Common myeloid progenitor, CD34-positive (primary cell): ENCODE measurements at regions not wholly inside any gene's neighbourhood (a gene's known extent, or its start where the extent isn't known, plus 50 kb on each side); places are given as distances from the start of the nearest gene placed in this dataset.

Experiments
- CTCF ChIA-PET: fragments of 350-600 bp; sonication (Branson Sonifier 250); formaldehyde crosslinking; loops from one replicate; lab custom pipeline; 2021; ENCODE audit warnings: antibody characterized with exemption; lab: Charles Lee
- POLR2A ChIA-PET: fragments of 350-600 bp; sonication (Branson Sonifier 250); formaldehyde crosslinking; loops from one replicate; lab custom pipeline; 2021; ENCODE audit warnings: antibody characterized with exemption; lab: Charles Lee
- DNase-seq, 3 donors: peaks; one replicate each; pipeline versions ENCODE4 v3.0.0 to v3.0.0-alpha.2; 2013
- H3K27ac ChIP-seq, 2 experiments: 1 replicate in 1 of 2; 2 replicates in 1 of 2; pipeline ENCODE4 v1.7.0; 2013; ENCODE audit warnings: inconsistent platforms in 2 of 2, low read length in 2 of 2, mild to moderate bottlenecking in 2 of 2, low read depth in 1 of 2, moderate library complexity in 1 of 2; ENCODE audit not compliant: severe bottlenecking in 2 of 2, insufficient read depth in 1 of 2, poor library complexity in 1 of 2
- H3K27me3 ChIP-seq, 5 experiments: replicated peaks in 2 of 5; 1 replicate in 3 of 5; 2 replicates in 2 of 5; pipeline versions ENCODE4 v1.6.1 to v1.7.0; 2013; ENCODE audit warnings: low read length in 4 of 5, mild to moderate bottlenecking in 2 of 5, moderate library complexity in 2 of 5, inconsistent platforms in 1 of 5; ENCODE audit not compliant: insufficient read depth in 5 of 5, control insufficient read depth in 4 of 5
- H3K36me3 ChIP-seq, 4 experiments: 1 replicate in 2 of 4; 2 replicates in 2 of 4; pipeline versions ENCODE4 v1.6.1 to v1.7.0; 2013; ENCODE audit warnings: low read length in 3 of 4, control low read depth in 1 of 4, mild to moderate bottlenecking in 1 of 4; ENCODE audit not compliant: control insufficient read depth in 4 of 4, insufficient read depth in 4 of 4
- H3K4me1 ChIP-seq, 4 experiments: 1 replicate in 3 of 4; 2 replicates in 1 of 4; pipeline versions ENCODE4 v1.6.1 to v1.7.1; 2013; ENCODE audit warnings: low read length in 3 of 4, mild to moderate bottlenecking in 3 of 4, control low read depth in 1 of 4, inconsistent platforms in 1 of 4, moderate library complexity in 1 of 4; ENCODE audit not compliant: control insufficient read depth in 4 of 4, insufficient read depth in 4 of 4; ENCODE audit errors: control extremely low read depth in 1 of 4
- H3K4me3 ChIP-seq, 7 experiments: 1 replicate in 4 of 7; 2 replicates in 3 of 7; pipeline versions ENCODE4 v1.5.1 to v1.7.0; 2013; ENCODE audit warnings: mild to moderate bottlenecking in 7 of 7, low read length in 6 of 7, moderate library complexity in 6 of 7, inconsistent platforms in 2 of 7, low read depth in 2 of 7, control low read depth in 1 of 7; ENCODE audit not compliant: insufficient read depth in 4 of 7, control insufficient read depth in 1 of 7; ENCODE audit errors: extremely low read depth in 1 of 7
- H3K9me3 ChIP-seq, 5 experiments: 1 replicate in 4 of 5; 2 replicates in 1 of 5; pipeline versions ENCODE4 v1.6.1 to v1.7.1; 2013; ENCODE audit warnings: low read length in 4 of 5, mild to moderate bottlenecking in 2 of 5, inconsistent platforms in 1 of 5, low read depth in 1 of 5, moderate library complexity in 1 of 5; ENCODE audit not compliant: control insufficient read depth in 4 of 5, insufficient read depth in 2 of 5; ENCODE audit errors: control extremely low read depth in 1 of 5
- WGBS: methylation state at CpG from one replicate; pipeline ENCODE4 v1.1.5; 2013; ENCODE audit not compliant: insufficient coverage; 5-methylcytosine and 5-hydroxymethylcytosine counted together

- Histone ChIP-seq H3K36me3 (no peaks in the 10 kb centered on the region), H3K4me1 (no peaks in the 10 kb centered on the region), H3K4me3 (no peak overlapping the region), H3K27me3 (no peaks in the 10 kb centered on the region), H3K9me3 (no peaks in the 10 kb centered on the region), H3K27ac (no peak overlapping the region)
- CTCF ChIA-PET: no interaction called here
- POLR2A ChIA-PET: no interaction called here
- 93% methylated on average over 4 of the region's 6 CpGs for WGBS
- DNase-seq: no peak
Observed at GRCh38 chr1:216927633-216928032, 204.4 kb upstream of the ESRRG start.

DNA sequence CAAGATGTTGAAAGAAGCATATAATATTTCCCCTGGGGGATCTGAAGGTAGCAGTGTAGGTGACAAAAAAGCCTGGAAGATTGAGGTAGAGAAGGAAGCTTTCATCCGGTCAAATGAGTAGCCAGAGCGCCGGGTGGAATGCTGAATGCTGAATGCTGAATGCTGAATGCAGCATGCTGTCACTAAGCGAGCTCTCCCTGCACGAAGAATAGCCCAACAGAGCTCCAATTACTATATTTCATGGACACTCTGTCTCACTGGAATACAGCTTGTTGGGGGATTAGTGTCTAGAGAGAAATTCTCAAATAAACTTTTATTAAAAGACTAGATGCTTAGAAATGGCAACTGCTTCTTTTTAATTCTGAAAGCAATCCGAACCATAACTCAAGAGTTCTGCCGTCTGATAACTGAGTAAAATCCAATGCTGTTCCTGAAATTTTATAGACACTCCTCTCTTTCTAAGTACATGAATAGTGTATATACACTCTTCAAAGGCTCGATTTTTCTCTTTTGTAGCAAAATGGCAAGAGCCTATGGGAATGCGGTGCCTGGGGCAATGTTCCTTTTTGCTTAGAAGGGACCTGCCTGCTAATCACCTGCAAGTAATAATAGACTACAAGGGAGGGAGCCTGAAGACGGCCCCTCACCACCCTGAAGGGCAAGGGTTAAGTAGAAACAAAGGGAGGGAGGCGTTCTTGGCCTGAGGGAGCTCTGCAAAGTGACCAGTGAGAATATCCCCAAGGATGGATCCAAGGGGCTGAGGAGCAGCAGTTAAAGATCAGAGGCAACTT, 203.7 kb upstream of the ESRRG start:
- DNase-seq: no peak
- Histone ChIP-seq H3K4me1 (no peaks in the 10 kb centered on the region), H3K27me3 (no peaks in the 10 kb centered on the region), H3K4me3 (no peak overlapping the region), H3K9me3 (no peaks in the 10 kb centered on the region), H3K36me3 (no peaks in the 10 kb centered on the region), H3K27ac (no peak overlapping the region)
- 100% methylated on average over 4 of the region's 11 CpGs for WGBS
- ChIA-PET CTCF (no interaction called here), POLR2A (no interaction called here)

DNA sequence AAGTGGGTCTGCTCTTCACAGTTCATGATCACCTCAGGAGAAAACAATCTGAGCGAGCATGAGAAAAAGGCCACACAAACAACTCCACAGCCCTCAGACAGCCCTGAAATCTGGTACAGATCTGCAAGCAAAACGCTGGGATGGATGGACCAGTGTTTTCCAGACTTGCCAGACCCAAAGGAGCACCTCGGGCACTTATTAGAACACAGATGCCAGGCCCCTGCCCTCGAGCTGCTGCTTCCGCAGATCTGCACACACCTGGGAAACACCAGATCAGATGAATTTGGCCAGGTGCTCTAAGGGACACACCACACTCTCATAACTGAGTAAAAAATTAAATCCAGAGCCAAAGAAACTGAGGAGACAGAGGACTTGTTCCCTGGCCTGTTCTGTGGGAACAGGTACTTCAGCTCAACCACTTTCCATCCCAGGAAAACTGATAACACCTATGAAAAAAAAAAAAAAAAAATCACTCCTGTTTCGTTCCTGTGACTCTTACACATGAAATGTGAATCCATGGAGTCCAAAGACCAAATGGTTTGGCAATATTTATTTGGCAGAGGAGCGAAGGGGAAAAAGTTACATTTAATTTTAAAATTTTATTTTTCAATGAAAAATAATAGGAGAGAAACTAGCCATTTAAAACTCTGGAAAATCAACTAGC, 202.9 kb upstream of the ESRRG start:
- ChIA-PET CTCF (no interaction called here), POLR2A (no interaction called here)
- Histone ChIP-seq H3K4me1 (no peaks in the 10 kb centered on the region), H3K36me3 (no peaks in the 10 kb centered on the region), H3K27ac (no peak overlapping the region), H3K4me3 (no peak overlapping the region), H3K9me3 (no peaks in the 10 kb centered on the region), H3K27me3 (no peaks in the 10 kb centered on the region)
- 95% methylated on average over 5 of the region's 7 CpGs for WGBS
- no peak for DNase-seq

GRCh38 chr1:216924732-216925131, 201.5 kb upstream of the ESRRG start:
- no peaks in the 10 kb centered on the region for H3K9me3 ChIP-seq
- no peaks in the 10 kb centered on the region for H3K27me3 ChIP-seq
- ChIA-PET CTCF (no interaction called here), POLR2A (no interaction called here)
- no CpG with 5 or more reads among the region's 4 CpGs for WGBS
- no peak for DNase-seq
- H3K4me3 ChIP-seq: no peak overlapping the region
- no peaks in the 10 kb centered on the region for H3K4me1 ChIP-seq
- no peak overlapping the region for H3K27ac ChIP-seq
- H3K36me3 ChIP-seq: no peaks in the 10 kb centered on the region

GRCh38 chr1:216923601-216924000, 200.4 kb upstream of the ESRRG start:
- no peaks in the 10 kb centered on the region for H3K4me1 ChIP-seq
- H3K36me3 ChIP-seq: no peaks in the 10 kb centered on the region
- no peaks in the 10 kb centered on the region for H3K9me3 ChIP-seq
- ChIA-PET CTCF (no interaction called here), POLR2A (no interaction called here)
- no peaks in the 10 kb centered on the region for H3K27me3 ChIP-seq
- H3K27ac ChIP-seq: no peak overlapping the region
- WGBS: 98% methylated on average over 4 of the region's 5 CpGs
- no peak overlapping the region for H3K4me3 ChIP-seq
- DNase-seq: no peak

DNA sequence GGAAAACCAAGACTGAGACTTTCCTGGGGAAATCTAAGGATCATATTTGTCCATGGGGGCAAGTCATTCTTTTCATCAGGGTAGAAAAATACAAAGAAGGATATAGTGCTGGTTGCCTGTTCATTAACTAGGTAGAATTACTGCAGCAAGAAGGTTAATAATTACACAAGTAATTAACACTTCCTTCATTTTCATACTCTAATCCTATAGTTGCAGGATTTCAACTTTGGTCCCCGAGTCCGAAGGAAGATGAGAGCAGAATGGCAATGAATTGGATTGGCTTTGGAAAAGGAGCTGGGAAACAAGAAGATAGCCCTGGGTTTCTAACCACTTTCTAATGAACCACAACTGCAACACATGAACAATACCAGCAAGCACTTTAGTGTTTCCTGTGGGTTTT, 199.2 kb upstream of the ESRRG start:
- POLR2A ChIA-PET: no interaction called here
- WGBS: no CpG with 5 or more reads among the region's 2 CpGs
- H3K27me3 ChIP-seq: no peaks in the 10 kb centered on the region
- CTCF ChIA-PET: no interaction called here
- no peak overlapping the region for H3K27ac ChIP-seq
- DNase-seq: no peak
- H3K4me1 ChIP-seq: no peaks in the 10 kb centered on the region
- H3K36me3 ChIP-seq: no peaks in the 10 kb centered on the region
- H3K4me3 ChIP-seq: no peak overlapping the region
- no peaks in the 10 kb centered on the region for H3K9me3 ChIP-seq

DNA sequence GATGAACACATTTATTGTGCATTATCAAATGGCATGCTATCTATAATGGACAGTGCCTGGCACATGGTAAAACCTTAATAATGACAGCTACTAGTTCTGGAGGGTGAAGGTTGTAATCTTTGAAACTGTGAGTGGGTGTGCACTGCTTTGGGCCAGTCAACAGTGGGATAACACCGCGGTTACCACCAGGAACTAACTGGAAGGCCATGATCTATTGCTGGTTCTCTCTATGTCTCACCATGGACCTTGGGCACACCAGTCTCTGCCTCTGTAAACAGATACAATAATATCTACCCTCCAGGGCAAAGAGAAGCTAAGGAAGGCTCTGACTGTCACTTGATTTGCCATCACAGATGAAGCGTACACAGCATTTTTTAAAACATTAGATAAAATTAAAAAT, 198.6 kb upstream of the ESRRG start:
- POLR2A ChIA-PET: no interaction called here
- H3K9me3 ChIP-seq: no peaks in the 10 kb centered on the region

More for the DNA sequence above, 198.6 kb upstream of the ESRRG start:
- H3K27ac ChIP-seq: no peak overlapping the region
- WGBS: 100% methylated on average over 2 of the region's 3 CpGs
- DNase-seq: no peak
- H3K36me3 ChIP-seq: no peaks in the 10 kb centered on the region
- H3K27me3 ChIP-seq: no peaks in the 10 kb centered on the region
- H3K4me1 ChIP-seq: no peaks in the 10 kb centered on the region
- CTCF ChIA-PET: no interaction called here
- no peak overlapping the region for H3K4me3 ChIP-seq
